GM12801 (cell line): ENCODE measurements at regions not wholly inside any gene's neighbourhood (a gene's known extent, or its start where the extent isn't known, plus 50 kb on each side); places are given as distances from the start of the nearest gene placed in this dataset.

Experiments used
- TF ChIP-seq, protein P1 (sequence below): IDR thresholded peaks from one replicate; pipeline ENCODE4 v1.5.1; 2011; ENCODE audit warnings: control low read depth; ENCODE audit not compliant: insufficient read length; ENCODE audit errors: extremely low read depth

- TF ChIP-seq, protein P1, sequence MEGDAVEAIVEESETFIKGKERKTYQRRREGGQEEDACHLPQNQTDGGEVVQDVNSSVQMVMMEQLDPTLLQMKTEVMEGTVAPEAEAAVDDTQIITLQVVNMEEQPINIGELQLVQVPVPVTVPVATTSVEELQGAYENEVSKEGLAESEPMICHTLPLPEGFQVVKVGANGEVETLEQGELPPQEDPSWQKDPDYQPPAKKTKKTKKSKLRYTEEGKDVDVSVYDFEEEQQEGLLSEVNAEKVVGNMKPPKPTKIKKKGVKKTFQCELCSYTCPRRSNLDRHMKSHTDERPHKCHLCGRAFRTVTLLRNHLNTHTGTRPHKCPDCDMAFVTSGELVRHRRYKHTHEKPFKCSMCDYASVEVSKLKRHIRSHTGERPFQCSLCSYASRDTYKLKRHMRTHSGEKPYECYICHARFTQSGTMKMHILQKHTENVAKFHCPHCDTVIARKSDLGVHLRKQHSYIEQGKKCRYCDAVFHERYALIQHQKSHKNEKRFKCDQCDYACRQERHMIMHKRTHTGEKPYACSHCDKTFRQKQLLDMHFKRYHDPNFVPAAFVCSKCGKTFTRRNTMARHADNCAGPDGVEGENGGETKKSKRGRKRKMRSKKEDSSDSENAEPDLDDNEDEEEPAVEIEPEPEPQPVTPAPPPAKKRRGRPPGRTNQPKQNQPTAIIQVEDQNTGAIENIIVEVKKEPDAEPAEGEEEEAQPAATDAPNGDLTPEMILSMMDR: no peak
Measured at GRCh38 chr2:234847364-234847635, 104.5 kb upstream of the SH3BP4 start.

- TF ChIP-seq, protein P1: no peak
Measured at GRCh38 chr2:234846599-234847363, 105.0 kb upstream of the SH3BP4 start.

DNA sequence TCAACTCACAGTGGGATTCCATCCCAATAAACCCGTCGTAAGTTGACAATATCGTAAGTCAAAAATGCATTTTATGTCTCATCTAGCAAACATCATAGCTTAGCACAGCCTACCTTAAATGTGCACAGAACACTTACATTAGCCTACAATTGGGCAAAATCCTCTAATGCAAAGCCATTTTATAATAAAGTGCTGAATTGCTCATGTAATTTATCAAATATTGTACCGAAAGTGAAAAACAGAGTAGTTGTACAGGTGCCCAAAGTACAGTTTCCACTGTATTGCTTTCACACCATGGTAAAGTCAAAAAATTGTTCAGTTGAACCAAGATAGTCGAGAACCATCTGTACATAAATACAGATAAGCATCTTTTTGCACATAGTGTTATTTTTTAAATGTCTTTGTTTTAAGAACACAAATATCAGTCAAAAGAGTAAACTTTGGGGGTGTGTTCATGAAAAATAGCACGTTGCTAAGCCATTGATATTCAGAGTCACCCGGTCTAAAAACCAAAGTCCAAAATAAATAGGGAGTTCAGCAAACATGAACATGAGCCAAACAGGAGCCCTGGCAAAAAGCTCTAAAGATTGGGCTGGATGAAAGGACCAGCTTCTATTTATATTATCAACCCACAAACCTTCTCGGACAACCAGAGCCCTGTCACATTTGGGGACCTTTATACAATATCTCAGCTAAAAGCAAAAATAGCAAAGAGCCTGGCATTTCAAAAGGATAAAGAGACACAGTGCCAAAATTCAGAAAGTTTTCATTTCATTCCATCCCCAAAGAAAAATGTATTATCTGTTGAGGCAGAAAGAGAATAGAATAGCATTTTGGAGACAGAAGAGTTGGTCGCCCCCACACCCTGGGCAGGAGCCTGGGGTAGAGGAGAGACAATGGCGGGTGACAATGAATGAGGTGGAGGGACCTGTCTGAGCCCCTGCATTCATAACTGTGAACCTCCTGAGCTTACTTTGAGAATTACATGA lies 105.9 kb upstream of the SH3BP4 start:
- TF ChIP-seq, protein P1: no peak

DNA sequence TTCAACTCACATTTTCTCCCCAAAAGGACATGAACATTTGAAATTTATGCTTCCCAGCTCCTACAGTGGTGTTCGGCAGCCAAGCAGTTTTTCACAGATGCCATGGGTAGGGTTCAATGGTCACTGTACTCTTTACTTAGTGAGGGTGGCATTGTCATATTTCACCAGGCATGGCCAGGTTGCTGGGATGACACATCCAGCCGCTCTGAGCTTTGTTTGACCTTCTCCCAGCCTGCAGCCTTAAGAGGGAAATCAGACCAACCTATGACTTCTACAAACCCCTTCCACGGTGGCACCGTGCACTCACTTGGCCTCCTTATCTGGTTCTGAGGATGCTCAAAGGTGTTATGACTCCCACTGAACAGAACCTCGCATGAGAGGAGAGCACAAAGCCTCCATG lies 108.4 kb upstream of the SH3BP4 start:
- TF ChIP-seq, protein P1: no peak

DNA sequence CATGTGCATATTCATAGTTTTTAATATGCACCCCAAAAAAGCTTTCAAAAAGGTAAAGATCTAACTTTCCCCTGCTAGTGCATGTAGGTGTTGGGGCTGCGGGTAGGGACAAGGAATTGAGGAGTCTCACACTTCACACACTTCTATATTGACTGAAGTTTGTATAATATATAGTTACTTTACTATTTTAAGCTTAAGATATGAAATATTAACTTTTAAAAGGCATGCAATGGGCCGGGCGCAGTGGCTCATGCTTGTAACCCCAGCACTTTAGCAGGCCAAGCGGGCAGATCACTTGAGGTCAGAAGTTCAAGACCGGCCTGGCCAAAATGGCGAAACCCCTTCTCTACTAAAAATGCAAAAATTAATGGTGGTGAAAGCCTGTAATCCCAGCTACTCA lies 109.1 kb upstream of the SH3BP4 start:
- TF ChIP-seq, protein P1: no peak

DNA sequence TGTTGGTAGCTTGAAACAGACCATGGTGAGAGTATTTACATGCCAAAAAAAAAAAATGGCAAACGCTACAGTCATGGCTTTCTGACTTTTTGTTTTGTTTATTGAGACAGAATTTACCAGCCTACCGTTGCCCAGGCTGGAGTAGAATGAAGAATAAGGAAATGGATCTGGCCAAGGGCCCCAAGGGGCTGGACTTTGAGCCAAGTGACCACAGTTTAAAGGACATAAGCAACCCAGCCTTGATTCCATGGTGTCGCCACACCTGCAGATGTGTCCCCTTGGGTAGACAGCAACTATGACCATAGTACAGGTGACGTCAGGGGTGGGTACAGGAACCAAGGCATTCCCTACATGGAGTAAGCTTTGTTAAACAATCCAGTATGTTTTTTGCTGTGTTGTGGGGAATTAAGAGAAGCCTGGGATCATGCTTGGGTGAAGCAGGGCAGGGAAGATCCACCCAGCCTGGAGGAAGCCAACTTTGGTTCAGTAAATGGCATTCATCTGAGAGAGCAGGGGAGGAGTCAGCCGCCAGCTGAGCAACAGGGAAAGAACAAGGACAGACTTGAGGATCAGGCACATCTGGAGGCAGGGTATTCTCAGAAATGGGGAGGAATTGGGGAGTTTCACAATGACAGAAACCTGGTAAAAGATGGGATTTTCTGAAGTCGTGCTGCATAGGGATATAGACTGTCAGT lies 110.3 kb upstream of the SH3BP4 start:
- TF ChIP-seq, protein P1: no peak

DNA sequence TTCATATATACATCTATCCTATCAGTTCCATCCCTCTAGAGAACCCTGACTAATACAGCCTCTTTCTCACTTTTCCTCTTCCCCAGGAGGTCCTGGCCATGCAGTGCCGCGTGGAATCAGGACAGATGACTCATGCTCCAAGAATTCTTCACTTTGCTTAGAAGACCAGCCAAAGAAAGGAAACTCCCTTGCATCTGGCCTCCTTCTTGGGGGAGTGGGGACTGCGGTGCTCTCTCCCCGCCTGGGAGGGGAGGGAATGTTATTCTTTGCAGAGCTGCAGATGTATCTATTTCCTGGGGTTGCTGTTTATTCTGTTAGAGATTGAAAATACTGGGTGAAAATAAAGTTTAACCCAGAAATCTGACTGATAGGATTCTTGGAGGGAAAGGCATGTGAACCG lies 111.5 kb upstream of the SH3BP4 start:
- TF ChIP-seq, protein P1: no peak
